Esophagus muscularis mucosa (tissue), 4 donors: ENCODE measurements at regions not wholly inside any gene's neighbourhood (a gene's known extent, or its start where the extent isn't known, plus 50 kb on each side); places are given as distances from the start of the nearest gene placed in this dataset.
"Not testable (repeated sequence)": the region's sequence is repeated elsewhere in the genome, so short reads cannot be mapped to it uniquely, and the experiment has no call there.

Experiments used
- DNase-seq: peaks from one replicate; pipeline ENCODE4 v3.0.0-alpha.2; 2017; ENCODE audit errors: extremely low spot score
- H3K27ac ChIP-seq, 4 donors: fragments of 200-600 bp; sonication (generic); replicated peaks in 1 of 4; 1 replicate in 3 of 4; 2 replicates in 1 of 4; pipeline ENCODE4 v1.5.1; 2016 to 2019; ENCODE audit warnings: mild to moderate bottlenecking in 1 of 4
- H3K27me3 ChIP-seq, 4 donors: fragments of 200-600 bp; sonication (generic); one replicate each; pipeline versions ENCODE4 v1.5.1 to v1.6.0; 2016 to 2019
- H3K36me3 ChIP-seq, 4 donors: fragments of 200-600 bp; sonication (generic); one replicate each; pipeline ENCODE4 v1.5.1; 2016 to 2019
- H3K4me1 ChIP-seq, 4 donors: fragments of 200-600 bp; sonication (generic); one replicate each; pipeline ENCODE4 v1.5.1; 2016 to 2019
- H3K4me3 ChIP-seq, 4 donors: fragments of 200-600 bp; sonication (generic); 1 replicate in 2 of 4; 2 replicates in 2 of 4; pipeline ENCODE4 v1.5.1; 2016 to 2019; ENCODE audit warnings: mild to moderate bottlenecking in 4 of 4, moderate library complexity in 1 of 4
- H3K9me3 ChIP-seq, 4 donors: fragments of 200-600 bp; sonication (generic); 1 replicate in 3 of 4; 2 replicates in 1 of 4; pipeline ENCODE4 v1.5.1; 2016 to 2019
- EP300 ChIP-seq: sonication (generic); formaldehyde crosslinking; IDR thresholded peaks from one replicate; pipeline ENCODE4 v1.6.1; 2017; ENCODE audit warnings: antibody characterized with exemption
- POLR2A ChIP-seq: fragments of 450-650 bp; IDR thresholded peaks from one replicate; pipeline ENCODE4 v1.6.1; 2017; ENCODE audit warnings: antibody characterized with exemption, moderate library complexity, mild to moderate bottlenecking, low read depth
- POLR2AphosphoS5 ChIP-seq, 2 donors: sonication (generic); formaldehyde crosslinking; IDR thresholded peaks; one replicate each; pipeline ENCODE4 v1.6.1; 2017; ENCODE audit warnings: antibody characterized with exemption in 2 of 2
- WGBS: methylation state at CpG from one replicate; pipeline ENCODE4 v1.1.5; 2018; 5-methylcytosine and 5-hydroxymethylcytosine counted together
- intact Hi-C: fragments of 100-400 bp; cut with DNase I; formaldehyde crosslinking; loops from one replicate; pipeline ENCODE4 v1.15.1; 2023
- TF ChIP-seq, protein P1 (sequence below), 3 experiments: fragments of 200-600 bp in 2 of 3; fragments of 450-650 bp in 1 of 3; sonication (generic) in 2 of 3; IDR thresholded peaks; one replicate each; pipeline ENCODE4 v1.5.1; 2017 to 2019; ENCODE audit warnings: antibody characterized with exemption in 3 of 3, mild to moderate bottlenecking in 2 of 3, moderate library complexity in 1 of 3

DNA sequence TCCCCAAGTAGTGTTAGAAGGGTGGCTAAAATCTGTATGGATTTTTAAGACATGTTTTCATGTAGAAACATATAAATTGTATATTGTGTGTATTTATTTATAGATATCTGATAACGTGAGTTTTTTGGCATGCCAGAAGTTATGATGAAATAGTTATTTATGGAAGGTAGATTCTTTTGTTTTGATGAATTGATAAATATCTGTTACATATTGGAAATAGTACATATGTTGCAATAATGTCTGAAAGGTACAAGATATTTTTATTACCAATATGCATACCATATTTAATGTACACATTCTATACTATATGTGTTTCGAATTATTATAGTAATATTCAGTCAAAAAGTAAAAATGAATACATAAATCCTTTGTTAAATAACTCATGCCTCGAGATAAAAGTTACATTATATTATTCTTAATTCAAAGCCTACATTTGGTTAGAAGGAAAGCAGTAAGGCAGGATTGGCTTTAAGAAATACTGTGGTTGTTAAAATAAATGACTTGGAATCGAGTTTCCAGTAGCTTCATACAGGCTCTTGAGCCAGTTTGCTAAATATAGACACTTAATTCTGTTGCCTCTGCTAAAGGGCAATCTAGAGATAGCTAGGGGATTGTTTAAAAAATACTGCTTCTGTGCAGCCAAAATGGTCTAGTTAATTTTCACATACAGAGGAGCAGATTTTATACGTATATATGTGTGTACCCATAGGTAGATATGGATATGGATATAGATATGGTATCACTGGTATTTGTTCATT, 1175.1 kb upstream of the B3GALT2 start:
- no peaks in the 10 kb centered on the region for H3K9me3 ChIP-seq
- TF ChIP-seq POLR2AphosphoS5 (IDR thresholded peaks at IDR 0.05), result no peak
- TF ChIP-seq, protein P1, sequence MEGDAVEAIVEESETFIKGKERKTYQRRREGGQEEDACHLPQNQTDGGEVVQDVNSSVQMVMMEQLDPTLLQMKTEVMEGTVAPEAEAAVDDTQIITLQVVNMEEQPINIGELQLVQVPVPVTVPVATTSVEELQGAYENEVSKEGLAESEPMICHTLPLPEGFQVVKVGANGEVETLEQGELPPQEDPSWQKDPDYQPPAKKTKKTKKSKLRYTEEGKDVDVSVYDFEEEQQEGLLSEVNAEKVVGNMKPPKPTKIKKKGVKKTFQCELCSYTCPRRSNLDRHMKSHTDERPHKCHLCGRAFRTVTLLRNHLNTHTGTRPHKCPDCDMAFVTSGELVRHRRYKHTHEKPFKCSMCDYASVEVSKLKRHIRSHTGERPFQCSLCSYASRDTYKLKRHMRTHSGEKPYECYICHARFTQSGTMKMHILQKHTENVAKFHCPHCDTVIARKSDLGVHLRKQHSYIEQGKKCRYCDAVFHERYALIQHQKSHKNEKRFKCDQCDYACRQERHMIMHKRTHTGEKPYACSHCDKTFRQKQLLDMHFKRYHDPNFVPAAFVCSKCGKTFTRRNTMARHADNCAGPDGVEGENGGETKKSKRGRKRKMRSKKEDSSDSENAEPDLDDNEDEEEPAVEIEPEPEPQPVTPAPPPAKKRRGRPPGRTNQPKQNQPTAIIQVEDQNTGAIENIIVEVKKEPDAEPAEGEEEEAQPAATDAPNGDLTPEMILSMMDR (IDR thresholded peaks at IDR 0.05), result no peak
- no peak for TF ChIP-seq EP300
- TF ChIP-seq POLR2A, result no peak
- H3K27me3 ChIP-seq, result no peaks in the 10 kb centered on the region
- H3K36me3 ChIP-seq, result no peaks in the 10 kb centered on the region
- WGBS, result 52% methylated on average over 5 of the region's 5 CpGs
- intact Hi-C loops, result no loop called here
- H3K27ac ChIP-seq, result no peak overlapping the region
- no peaks in the 10 kb centered on the region for H3K4me1 ChIP-seq
- DNase-seq, result no peak
- no peak overlapping the region for H3K4me3 ChIP-seq

DNA sequence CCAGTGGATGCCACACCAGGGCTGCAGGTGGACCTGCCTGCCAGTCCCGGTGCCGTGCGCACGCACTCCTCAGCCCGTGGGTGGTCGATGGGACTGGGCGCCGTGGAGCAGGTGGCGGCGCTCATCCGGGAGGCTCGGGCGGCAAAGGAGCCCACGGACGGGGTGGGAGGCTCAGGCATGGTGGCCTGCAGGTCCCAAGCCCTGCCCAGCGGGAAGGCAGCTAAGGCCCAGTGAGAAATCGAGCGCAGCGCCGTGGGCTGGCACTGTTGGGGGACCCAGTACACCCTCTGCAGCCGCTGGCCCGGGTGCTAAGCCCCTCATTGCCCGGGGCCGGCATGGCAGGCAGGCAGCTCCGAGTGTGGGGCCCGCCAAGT, 1171.8 kb upstream of the B3GALT2 start:
- DNase-seq, result no peak
- TF ChIP-seq, protein P1 (IDR thresholded peaks at IDR 0.05), result no peak
- TF ChIP-seq POLR2A (no peak), POLR2AphosphoS5 (IDR thresholded peaks at IDR 0.05) (no peak), EP300 (no peak)
- no peak overlapping the region for H3K27ac ChIP-seq
- no peaks in the 10 kb centered on the region for H3K9me3 ChIP-seq
- H3K36me3 ChIP-seq, result no peaks in the 10 kb centered on the region
- 97% methylated on average over 26 of the region's 26 CpGs for WGBS
- H3K4me3 ChIP-seq, result no peak overlapping the region
- H3K4me1 ChIP-seq, result no peaks in the 10 kb centered on the region
- no peaks in the 10 kb centered on the region for H3K27me3 ChIP-seq
- intact Hi-C loops, result no loop called here

DNA sequence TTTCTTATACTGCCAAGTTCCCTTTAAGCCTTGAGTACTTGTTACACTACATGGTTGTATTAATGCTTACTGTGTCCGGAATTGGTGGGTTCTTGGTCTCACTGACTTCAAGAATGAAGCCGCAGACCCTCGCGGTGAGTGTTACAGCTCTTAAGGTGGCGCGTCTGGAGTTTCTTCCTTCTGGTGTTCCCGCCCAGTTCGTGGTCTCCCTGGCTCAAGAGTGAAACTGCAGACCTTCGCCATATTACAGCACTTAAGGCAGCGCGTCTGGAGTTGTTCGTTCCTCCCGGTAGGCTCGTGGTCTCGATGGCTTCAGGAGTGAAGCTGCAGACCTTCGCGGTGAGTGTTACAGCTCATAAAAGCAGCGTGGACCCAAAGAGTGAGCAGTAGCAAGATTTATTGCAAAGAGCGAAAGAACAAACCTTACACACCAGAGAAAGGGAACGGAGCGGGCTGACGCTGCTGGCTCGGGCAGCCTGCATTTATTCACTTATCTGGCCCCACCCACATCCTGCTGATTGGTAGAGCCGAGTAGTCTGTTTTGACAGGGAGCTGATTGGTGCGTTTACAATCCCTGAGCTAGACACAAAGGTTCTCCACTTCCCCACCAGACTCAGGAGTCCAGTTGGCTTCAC, 1171.3 kb upstream of the B3GALT2 start:
- H3K27me3 ChIP-seq, H3K9me3 ChIP-seq, intact Hi-C loops, DNase-seq, H3K4me3 ChIP-seq, H3K4me1 ChIP-seq, H3K27ac ChIP-seq, H3K36me3 ChIP-seq: not testable (repeated sequence)
- WGBS, result 93% methylated on average over 23 of the region's 25 CpGs

DNA sequence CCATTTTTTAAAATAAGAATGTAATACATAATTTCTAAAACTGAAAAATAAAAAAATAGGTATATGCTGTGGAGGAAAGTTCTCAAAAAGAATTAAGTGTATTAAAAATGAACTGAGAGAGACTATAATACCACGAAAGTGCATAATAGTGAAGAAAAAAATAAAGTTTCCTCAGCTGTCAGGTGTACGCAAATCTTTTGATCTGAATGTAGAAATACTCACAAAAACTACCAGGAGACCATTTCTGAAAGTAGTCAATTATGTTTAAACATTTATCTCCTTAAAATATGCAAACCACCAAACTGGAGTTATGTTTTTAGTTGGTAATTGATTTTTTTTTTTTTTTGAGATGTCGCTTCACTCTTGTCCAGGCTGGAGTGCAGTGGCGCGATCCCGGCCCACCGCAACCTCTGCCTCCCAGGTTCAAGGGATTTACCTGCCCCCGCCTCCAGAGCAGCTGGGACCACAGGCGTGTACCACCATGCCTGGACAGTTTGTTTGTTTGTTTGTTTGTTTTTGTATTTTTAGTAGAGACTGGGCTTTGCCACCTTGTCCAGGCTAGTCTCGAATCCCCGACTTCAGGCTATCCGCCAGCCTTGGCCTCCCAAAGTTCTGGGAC, 1169.2 kb upstream of the B3GALT2 start:
- Histone ChIP-seq H3K27ac (no peak overlapping the region), H3K27me3 (no peaks in the 10 kb centered on the region), H3K4me1 (no peaks in the 10 kb centered on the region), H3K36me3 (no peaks in the 10 kb centered on the region), H3K9me3 (no peaks in the 10 kb centered on the region), H3K4me3 (no peak overlapping the region)
- 85% methylated on average over 12 of the region's 12 CpGs for WGBS
- TF ChIP-seq POLR2A (no peak), EP300 (no peak), POLR2AphosphoS5 (IDR thresholded peaks at IDR 0.05) (no peak)
- TF ChIP-seq, protein P1 (IDR thresholded peaks at IDR 0.05), result no peak
- intact Hi-C loops, result no loop called here
- no peak for DNase-seq

DNA sequence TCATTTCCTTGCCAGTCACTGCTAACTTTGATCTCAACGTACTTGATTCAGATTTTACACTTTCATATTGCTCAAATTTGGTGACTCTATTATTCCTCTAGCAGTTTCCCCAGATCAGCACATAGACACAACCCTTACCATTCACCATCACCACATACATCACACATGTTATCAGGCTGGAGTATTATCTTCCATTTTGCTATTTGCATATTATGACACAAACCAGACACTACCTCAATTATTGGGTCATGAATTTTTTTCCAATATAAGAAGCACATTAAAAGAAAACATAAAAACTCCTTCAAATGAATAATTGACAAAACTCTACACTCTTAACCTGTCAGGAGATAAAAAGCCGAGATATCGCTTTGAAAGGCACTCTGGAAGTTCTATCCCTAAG, 1166.7 kb upstream of the B3GALT2 start:
- no peak overlapping the region for H3K27ac ChIP-seq
- H3K36me3 ChIP-seq, result no peaks in the 10 kb centered on the region
- H3K27me3 ChIP-seq, result no peaks in the 10 kb centered on the region
- H3K4me3 ChIP-seq, result no peak overlapping the region
- H3K9me3 ChIP-seq, result no peaks in the 10 kb centered on the region
- DNase-seq, result no peak
- no peaks in the 10 kb centered on the region for H3K4me1 ChIP-seq
- WGBS, result 80% methylated on average over 3 of the region's 3 CpGs
- TF ChIP-seq POLR2AphosphoS5 (IDR thresholded peaks at IDR 0.05) (no peak), POLR2A (no peak), EP300 (no peak)
- TF ChIP-seq, protein P1 (IDR thresholded peaks at IDR 0.05), result no peak
- intact Hi-C loops, result no loop called here
